GM04504 (cell line): ENCODE measurements at regions not wholly inside any gene's neighbourhood (a gene's known extent, or its start where the extent isn't known, plus 50 kb on each side); places are given as distances from the start of the nearest gene placed in this dataset.

Experiments
- DNase-seq: peaks from one replicate; pipeline ENCODE4 v3.0.0-alpha.2; 2012; ENCODE audit warnings: low read depth

GRCh38 chr16:27685807-27686206, 135.9 kb downstream of the KATNIP start:
- DNase-seq = no peak

GRCh38 chr16:27686926-27687325, 137.0 kb downstream of the KATNIP start:
- no peak for DNase-seq

GRCh38 chr16:27687605-27688004, 137.7 kb downstream of the KATNIP start:
- DNase-seq = no peak

- DNase-seq = no peak
These were observed 139.8 kb downstream of the KATNIP start for GRCh38 chr16:27689711-27690110.

- no peak for DNase-seq
These were observed 140.7 kb downstream of the KATNIP start for GRCh38 chr16:27690608-27691007.

GRCh38 chr16:27691721-27692120, 141.8 kb downstream of the KATNIP start:
- DNase-seq = no peak

DNA sequence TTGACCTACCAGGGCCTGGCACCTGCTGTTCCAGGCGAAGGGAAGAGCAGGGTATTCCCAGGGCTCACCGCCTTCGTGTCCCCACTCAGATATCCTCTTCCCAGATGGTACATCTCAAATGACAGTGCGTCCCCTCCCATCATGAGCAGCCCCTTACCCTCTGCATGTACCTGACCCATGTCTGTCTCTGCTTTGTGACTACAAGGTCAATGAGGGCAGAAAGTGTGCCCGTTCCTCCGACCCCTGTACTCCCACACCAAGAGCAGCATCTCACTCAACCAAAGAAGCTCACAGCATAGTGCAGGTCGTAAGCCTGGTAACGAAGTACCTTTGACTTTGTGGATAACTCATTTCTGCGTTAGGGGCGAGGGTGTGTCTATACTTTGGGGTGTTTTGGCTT, 142.6 kb downstream of the KATNIP start:
- no peak for DNase-seq

GRCh38 chr16:27695161-27695560, 145.2 kb downstream of the KATNIP start:
- no peak for DNase-seq

DNA sequence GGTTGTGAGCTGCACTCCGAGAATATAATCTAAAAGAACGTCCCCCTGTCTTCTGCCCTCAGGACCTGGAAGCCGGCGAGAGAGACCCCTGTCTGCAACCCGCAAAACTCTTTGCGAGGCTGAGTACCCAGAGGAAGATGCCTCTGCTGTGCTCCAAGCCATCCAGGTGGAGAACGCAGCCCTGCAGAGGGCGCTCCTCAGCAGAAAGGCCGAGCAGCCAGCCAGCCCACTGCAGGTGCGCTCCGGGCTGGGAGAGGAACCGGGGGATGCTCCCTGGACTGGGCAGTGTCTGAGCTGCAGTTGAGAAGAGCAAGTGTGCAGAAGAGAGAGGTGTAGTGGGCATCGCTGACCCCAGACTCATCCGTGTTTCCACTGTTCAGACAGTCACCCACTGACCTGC, 148.3 kb downstream of the KATNIP start:
- DNase-seq = no peak

GRCh38 chr16:27698746-27699145, 148.8 kb downstream of the KATNIP start:
- no peak for DNase-seq

- DNase-seq = no peak
These were observed 149.6 kb downstream of the KATNIP start for GRCh38 chr16:27699540-27699939.

DNA sequence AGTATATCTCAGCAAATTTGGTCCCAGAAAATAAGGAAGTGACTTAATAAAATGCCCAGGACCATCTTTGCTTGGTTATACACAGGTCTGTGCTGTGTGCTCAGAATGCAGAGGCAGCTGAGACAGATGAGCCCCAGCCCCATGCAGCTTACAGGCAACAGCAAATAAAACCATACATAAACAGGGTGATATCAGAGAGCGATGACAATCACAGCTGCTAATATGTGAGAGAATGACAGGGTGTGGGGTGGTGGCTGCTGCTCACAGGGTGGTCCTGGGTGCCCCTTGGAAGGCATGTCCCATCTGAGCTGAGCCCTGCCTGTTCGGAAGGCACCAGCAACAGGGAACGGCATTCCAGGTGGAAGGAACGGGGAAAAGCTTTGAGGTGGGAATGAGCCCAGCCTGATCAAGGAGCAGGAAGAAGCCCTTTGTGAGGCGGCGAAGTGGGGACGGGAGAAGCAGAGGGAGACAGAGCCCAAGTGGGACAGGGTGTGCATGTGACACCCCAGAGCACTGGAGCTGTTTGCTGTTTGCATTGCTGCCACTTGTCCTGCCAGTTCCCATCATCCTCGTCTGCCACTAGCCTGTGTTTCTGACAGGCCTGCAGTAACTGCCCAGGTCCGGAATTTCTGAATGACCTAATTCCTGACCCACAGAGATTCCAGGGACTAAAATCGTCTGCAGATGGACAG, 150.5 kb downstream of the KATNIP start:
- DNase-seq = no peak

- DNase-seq = no peak
These were observed 151.4 kb downstream of the KATNIP start for GRCh38 chr16:27701381-27701780.

- DNase-seq = no peak
These were observed 153.2 kb downstream of the KATNIP start for GRCh38 chr16:27703121-27703520.

DNA sequence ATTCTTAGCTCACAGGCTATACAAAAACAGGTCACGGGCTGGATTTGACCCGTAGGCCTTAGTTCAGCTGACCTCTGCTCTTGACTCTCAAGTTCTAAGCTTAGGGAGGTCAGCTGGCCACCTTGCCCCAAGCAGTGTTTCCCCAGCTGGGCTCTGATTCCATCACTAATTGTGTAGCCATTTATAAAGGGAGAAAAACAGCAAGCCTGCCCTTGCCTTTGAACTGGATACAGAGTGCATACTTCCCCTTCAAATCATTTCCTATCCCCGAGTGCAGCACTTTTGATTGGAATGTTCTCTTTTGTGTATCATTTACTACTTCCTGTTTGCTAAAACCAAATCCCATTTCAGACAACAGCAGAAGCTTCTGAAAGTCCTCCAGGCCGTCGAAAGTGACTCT, 153.6 kb downstream of the KATNIP start:
- no peak for DNase-seq

DNA sequence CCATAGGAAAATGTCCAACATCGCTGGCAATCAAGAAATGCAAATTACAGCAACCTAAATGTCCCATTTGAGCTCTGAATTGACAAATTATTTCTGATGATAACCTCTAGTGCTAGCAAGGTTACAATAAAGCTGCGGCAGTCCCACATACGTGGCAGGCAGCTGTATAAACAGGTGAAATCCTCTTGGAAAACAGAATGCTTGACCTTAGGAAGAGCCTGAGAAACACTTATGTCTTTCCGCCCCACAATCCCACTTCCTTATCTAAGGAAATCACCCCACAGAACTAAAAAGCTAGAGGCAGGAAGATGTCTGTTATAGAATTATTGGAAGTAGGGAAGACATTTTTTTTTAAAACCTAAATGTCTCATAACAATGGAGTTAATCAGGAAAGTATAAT, 154.3 kb downstream of the KATNIP start:
- DNase-seq = no peak

GRCh38 chr16:27706156-27706865, 156.4 kb downstream of the KATNIP start:
- no peak for DNase-seq

DNA sequence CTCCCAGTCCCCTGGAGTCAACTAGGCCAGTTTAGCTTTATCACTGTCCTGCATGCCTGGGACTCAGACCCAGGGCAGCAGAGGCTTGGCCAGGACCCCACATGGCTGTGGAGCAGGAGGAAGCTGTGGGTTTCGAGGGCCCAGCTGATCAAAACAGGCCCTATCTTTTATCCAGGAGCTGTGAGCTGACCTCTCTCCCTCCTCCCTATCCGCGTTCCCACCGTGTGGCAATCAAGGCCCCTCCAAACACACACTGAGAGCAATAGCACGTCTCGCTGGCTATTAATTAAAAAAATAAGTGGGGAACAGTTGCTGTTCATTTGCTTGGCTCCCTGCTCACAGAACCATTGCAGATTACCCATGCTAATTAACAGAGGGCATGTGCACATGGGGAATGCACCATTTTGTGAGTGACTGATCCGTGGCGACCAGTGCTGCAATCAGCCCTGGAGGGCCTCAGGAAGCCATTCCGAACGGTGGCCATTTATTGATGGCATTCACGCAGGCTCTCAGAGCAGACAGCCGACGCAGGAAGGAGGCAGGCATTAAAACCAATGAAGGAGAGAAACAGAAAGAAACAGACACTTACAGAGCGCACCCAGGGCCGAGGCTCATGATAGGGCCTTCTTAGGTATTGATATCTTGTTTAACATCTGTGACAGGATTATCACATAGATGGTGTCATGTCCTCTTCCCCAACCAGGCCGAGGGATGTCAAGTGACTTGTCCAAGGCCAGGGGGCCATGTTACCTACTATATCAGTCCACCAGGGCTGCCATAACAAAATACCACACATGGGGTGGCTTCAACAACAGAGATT, 157.1 kb downstream of the KATNIP start:
- no peak for DNase-seq

- DNase-seq = no peak
These were observed 158.7 kb downstream of the KATNIP start for GRCh38 chr16:27708651-27709050.

DNA sequence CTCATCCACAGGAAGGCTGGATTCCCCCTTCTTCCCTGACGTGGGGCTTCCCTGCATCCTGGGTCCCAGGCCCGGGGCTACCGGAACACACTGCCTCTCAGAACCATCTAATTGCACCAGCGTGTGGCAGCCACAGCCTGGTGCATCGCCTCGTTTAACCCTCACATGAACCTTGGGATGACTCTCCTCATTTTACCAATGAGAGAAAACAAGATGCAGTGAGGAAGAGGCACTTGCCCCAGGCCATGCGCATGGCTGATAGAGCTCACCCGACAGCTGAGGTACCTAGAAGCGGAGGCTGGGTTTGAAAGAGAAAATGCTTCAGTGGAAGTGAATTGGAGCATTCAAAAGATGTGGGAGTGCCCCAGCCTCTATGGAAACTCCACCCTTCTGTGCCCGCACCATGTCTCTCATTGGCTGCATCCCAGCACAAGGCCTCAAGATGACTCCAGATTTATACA, 162.3 kb downstream of the KATNIP start:
- DNase-seq = no peak

DNA sequence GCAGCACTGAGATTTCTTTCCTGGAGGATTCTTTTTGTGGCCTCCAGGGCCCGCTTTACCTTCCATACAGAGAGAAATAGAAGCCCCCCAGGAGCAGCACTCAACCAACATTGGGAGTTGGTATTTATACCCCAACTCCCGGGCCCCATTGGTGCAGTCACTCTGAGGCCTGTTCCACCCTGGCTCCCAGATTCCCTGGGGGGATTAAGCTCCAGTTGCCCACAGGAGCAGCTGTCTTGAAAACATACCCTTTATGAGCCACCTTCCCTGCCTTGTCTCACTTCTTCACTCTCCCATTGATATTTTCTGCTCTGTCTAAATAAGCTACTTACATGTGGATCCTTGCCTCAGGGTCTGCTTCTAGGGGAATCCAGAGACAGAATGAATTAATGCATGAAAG, 167.8 kb downstream of the KATNIP start:
- DNase-seq = no peak

DNA sequence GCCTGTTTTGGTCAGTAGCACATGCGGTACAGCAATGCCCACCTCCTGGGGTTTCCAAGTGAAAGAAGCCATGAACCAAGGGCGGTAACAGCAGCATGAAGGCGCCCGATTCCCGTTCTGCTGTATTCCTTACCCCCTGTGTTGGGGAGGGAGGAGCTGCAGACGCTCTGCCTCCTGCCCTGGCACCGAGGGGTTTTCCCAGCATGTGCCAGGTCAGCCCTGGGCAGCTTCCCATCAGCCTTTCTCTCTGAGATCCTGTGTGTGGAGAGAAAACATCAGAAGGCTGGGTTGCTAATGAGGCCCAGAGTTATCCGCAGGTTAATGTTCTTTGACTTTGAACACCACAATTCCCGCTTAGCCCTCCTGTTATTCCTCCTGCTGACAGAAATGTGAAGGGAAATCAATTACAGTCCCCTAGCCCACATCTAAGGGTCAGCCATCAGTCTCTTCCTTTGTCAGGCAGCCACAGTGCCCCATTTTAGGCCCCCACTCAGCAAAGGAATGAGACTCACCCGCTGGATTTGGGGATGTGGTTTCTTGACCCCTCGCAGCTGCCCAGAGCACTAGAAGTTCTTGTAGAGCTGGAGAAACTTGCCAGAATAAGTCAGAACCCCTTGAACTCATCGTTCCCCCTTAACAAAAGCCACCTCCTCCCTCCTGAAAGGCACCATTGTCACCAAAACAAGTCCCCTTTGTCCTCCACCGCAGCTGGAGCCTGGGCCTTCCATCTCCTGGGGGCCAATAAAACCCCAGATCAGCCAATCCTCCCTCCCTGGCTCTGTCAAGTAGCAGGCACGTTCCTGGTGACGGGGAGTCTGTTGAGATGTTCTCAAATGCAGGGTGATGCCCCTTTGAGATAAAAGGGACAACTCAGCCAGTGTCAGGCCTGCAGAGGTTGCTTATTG, 168.5 kb downstream of the KATNIP start:
- no peak for DNase-seq
